GM12801 (cell line): ENCODE measurements at regions not wholly inside any gene's neighbourhood (a gene's known extent, or its start where the extent isn't known, plus 50 kb on each side); places are given as distances from the start of the nearest gene placed in this dataset.

Experiments used
- TF ChIP-seq, protein P1 (sequence below): IDR thresholded peaks from one replicate; pipeline ENCODE4 v1.5.1; 2011; ENCODE audit warnings: control low read depth; ENCODE audit not compliant: insufficient read length; ENCODE audit errors: extremely low read depth

DNA sequence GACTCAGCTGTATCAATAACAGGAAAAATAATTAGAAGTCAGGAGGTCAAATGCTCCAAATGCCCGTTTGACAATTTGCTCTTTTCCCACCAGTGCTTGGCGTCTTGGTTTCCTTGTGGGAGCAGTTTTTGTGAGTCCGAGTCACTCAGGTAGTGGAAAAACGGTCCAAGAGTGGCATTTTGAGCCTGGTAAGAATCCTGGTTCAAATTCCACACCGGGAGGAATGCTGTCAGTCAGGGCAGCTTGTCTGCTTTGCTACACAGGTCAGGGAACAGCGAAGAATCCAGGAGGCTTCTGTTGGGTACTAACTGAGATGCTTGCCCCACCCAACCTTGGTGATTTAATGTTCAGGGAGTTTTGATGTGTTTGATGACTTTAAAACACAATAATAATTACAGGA, 209.5 kb downstream of the HERPUD2 start:
- TF ChIP-seq, protein P1, sequence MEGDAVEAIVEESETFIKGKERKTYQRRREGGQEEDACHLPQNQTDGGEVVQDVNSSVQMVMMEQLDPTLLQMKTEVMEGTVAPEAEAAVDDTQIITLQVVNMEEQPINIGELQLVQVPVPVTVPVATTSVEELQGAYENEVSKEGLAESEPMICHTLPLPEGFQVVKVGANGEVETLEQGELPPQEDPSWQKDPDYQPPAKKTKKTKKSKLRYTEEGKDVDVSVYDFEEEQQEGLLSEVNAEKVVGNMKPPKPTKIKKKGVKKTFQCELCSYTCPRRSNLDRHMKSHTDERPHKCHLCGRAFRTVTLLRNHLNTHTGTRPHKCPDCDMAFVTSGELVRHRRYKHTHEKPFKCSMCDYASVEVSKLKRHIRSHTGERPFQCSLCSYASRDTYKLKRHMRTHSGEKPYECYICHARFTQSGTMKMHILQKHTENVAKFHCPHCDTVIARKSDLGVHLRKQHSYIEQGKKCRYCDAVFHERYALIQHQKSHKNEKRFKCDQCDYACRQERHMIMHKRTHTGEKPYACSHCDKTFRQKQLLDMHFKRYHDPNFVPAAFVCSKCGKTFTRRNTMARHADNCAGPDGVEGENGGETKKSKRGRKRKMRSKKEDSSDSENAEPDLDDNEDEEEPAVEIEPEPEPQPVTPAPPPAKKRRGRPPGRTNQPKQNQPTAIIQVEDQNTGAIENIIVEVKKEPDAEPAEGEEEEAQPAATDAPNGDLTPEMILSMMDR, result no peak

DNA sequence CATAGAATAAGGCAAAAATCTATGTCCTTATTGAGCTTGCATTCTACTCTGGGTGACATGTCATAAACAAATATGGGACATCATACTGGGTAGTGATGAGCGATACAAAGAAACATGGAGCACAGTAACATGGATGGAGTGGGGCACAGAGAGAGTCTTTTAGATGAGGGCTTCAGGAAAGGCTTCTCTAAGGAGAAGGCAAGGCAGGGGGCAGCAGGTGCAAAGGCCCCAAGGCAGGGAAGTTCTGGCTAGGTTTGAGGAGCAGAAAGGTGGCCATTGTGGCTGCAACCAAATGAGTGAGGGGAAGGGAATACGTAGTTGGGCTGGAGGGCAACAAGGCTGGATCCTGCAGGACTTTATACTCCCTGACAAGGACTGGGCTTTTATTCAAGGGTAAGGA, 211.4 kb downstream of the HERPUD2 start:
- TF ChIP-seq, protein P1, result no peak

DNA sequence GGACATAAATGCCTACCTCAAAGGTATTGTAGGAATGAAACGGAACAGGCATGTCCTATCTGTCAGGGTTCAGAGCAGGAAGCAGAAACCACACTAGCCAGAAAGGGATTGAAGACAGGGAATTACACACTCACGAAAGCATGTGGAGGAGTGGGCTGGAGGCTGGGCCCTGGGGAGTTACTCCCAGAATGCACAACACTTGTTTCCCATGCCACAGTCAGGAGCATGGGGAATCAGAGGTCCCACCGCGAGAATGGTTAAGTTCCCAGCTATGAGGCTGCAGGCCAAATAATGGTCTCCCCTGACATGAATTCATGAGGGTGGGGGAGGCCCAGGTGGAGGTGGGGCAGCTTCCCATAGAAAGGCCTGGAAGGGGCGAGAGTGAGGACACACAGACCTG, 212.7 kb downstream of the HERPUD2 start:
- TF ChIP-seq, protein P1, result no peak

DNA sequence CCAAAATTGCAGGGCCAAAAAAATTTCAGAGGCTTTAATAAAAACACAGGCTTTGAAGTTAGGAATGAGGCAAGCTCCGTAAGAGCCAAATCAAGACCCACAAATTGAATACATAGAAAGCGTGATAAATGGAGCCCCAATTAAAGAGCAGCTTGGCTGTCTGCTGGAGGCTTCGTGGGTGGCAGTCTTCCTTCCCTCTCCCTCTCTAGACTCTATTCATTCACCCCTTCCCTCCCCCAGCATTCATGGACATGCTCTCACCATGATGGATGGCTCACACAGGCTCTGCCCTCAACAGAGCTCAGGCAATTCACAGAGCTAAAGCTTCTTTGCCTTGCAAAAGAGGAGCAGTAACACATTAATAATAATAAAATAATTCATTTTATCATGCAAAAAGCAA, 214.1 kb downstream of the HERPUD2 start:
- TF ChIP-seq, protein P1, result no peak

DNA sequence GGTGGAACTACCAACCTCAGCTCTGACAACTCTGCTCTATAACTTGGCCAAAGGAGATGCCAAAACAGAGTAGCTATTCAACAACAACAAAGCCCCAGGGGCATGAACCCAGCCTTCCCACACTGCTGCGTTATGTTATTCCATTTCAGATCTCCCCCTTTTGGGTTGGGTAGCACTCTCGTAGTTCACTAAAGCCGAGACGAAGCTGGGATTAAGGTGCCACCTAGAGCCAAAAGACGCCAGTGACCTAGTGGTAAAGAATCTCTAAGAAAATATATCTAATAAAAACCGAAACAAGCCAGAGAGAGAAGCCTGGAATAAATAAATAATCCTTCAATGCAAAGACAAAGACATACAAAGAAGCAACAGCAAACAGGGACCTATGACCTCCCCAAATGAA, 217.3 kb downstream of the HERPUD2 start:
- TF ChIP-seq, protein P1, result no peak

DNA sequence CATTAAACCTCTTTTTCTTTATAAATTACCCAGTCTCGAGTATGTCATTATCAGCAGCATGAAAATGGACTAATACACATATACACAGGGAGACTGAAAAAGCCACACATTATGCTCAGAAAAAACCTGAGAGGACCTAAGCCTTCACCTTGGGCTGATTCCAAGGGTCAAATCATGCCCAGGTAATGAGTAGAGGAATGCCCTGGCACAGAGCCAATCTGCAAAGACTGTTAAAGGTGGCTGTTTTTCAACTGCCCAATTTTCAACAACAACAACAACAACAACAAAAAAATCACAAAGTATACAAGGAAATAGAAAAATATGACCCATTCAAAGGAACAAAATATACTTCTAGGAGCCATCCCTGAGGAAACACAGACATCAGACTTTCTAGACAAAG, 220.2 kb upstream of the TBX20 start:
- TF ChIP-seq, protein P1, result no peak

DNA sequence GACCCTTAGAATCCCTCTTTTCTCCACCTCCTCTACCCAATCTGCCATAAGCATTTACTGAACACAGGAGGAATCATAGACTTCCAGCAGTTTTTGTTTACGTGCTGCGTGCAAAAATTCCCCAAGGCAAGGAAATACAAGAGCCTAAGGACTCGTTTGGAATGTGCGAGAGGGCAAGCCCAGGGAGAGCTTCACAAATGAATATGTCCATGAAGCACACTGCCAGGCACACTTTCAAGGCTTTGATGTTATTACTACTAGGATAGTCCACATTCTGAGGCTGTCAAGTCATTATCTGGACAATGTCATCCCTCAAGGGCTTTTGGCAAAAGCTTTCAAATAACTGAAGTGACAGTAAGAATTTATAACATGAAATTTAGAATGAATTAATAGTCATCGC, 214.7 kb upstream of the TBX20 start:
- TF ChIP-seq, protein P1, result no peak

DNA sequence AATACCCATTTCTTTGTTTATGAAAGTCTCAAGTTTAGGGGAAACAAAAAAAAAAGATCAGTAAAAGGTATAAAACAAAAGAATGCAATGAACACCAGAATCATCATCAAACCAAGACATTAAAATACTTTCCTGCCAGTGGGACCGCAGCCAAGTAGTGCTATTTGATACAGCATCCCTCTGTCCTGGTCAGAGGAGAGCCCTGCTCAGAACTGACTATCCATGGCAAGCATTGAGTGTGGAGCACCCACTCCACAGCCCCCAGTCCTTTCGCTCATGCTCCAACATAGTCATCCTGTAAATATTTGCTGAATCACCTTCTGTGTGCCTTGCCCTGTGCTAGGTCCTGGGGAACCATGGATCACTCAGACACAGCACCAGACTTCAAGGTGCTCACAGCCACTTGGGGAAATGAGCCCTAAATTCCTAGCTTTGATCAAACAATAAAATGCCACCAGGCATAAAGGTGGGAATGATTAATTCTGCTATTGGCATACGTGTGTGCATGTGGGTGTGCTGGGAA, 213.6 kb upstream of the TBX20 start:
- TF ChIP-seq, protein P1, result no peak
